HUES6 (cell line): ENCODE measurements at regions not wholly inside any gene's neighbourhood (a gene's known extent, or its start where the extent isn't known, plus 50 kb on each side); places are given as distances from the start of the nearest gene placed in this dataset.

Experiments
- H3K27ac ChIP-seq: 2 replicates; pipeline ENCODE4 v1.7.0; 2013; ENCODE audit warnings: low read depth, mild to moderate bottlenecking, low read length, inconsistent platforms
- H3K27me3 ChIP-seq: 2 replicates; pipeline ENCODE4 v1.6.1; 2013; ENCODE audit warnings: low read length; ENCODE audit not compliant: control insufficient read depth, insufficient read depth
- H3K36me3 ChIP-seq: 2 replicates; pipeline ENCODE4 v1.6.1; 2013; ENCODE audit warnings: low read length; ENCODE audit not compliant: control insufficient read depth, insufficient read depth
- H3K4me1 ChIP-seq: 2 replicates; pipeline ENCODE4 v1.6.1; 2013; ENCODE audit warnings: low read length; ENCODE audit not compliant: control insufficient read depth, insufficient read depth
- H3K4me3 ChIP-seq: 2 replicates; pipeline ENCODE4 v1.5.1; 2013; ENCODE audit warnings: low read depth, low read length
- H3K9ac ChIP-seq: one replicate; pipeline ENCODE4 v1.6.1; 2013; ENCODE audit warnings: mild to moderate bottlenecking, low read length
- H3K9me3 ChIP-seq: 2 replicates; pipeline ENCODE4 v1.6.1; 2013; ENCODE audit warnings: low read depth, low read length; ENCODE audit not compliant: control insufficient read depth, insufficient read depth

- Histone ChIP-seq H3K27me3 (no peaks in the 10 kb centered on the region), H3K9ac (no peak overlapping the region), H3K4me1 (no peaks in the 10 kb centered on the region), H3K27ac (no peak overlapping the region), H3K4me3 (no peak overlapping the region), H3K9me3 (no peaks in the 10 kb centered on the region; the same call in 1 of the 2 replicates), H3K36me3 (no peaks in the 10 kb centered on the region)
These were observed 66.5 kb upstream of the GADD45A start for GRCh38 chr1:67618285-67619018.

DNA sequence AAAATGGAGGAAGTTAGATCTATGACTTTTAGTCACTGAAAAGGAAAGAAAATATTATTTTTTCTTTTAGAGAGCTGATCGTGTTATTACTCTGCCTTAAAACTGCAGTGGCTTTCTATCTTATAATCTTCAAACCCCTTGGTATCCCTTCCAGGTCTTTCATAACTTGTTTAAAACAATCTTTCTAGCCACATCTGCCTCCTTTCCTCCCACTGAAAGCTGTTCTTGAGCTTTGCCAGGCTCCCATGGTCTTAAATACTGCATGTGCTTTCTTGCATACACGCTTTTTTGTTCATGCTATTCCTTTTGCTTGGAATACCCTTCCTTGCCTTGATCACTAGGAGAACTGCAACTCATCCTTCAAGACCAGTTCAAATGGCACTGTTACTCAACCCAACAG is 65.9 kb upstream of the GADD45A start:
- Histone ChIP-seq H3K4me1 (no peaks in the 10 kb centered on the region), H3K27ac (no peak overlapping the region), H3K27me3 (no peaks in the 10 kb centered on the region), H3K36me3 (no peaks in the 10 kb centered on the region), H3K9ac (no peak overlapping the region), H3K4me3 (no peak overlapping the region), H3K9me3 (no peaks in the 10 kb centered on the region; the same call in 1 of the 2 replicates)

- no peaks in the 10 kb centered on the region for H3K9me3 ChIP-seq
- no peaks in the 10 kb centered on the region for H3K36me3 ChIP-seq
- no peak overlapping the region for H3K9ac ChIP-seq
- H3K27me3 ChIP-seq = no peaks in the 10 kb centered on the region
- no peak overlapping the region for H3K4me3 ChIP-seq
- H3K27ac ChIP-seq = no peak overlapping the region
- no peaks in the 10 kb centered on the region for H3K4me1 ChIP-seq
These were observed 61.1 kb upstream of the GADD45A start for GRCh38 chr1:67623906-67624305.

- H3K9me3 ChIP-seq = no peaks in the 10 kb centered on the region
- no peak overlapping the region for H3K27ac ChIP-seq
- H3K4me1 ChIP-seq = no peaks in the 10 kb centered on the region
- no peak overlapping the region for H3K9ac ChIP-seq
- H3K4me3 ChIP-seq = no peak overlapping the region
- no peaks in the 10 kb centered on the region for H3K27me3 ChIP-seq
- H3K36me3 ChIP-seq = no peaks in the 10 kb centered on the region
These were observed 60.3 kb upstream of the GADD45A start for GRCh38 chr1:67624680-67625079.

GRCh38 chr1:67626090-67626860 is 58.7 kb upstream of the GADD45A start:
- no peak overlapping the region for H3K27ac ChIP-seq
- H3K4me1 ChIP-seq = no peaks in the 10 kb centered on the region
- no peak overlapping the region for H3K9ac ChIP-seq

DNA sequence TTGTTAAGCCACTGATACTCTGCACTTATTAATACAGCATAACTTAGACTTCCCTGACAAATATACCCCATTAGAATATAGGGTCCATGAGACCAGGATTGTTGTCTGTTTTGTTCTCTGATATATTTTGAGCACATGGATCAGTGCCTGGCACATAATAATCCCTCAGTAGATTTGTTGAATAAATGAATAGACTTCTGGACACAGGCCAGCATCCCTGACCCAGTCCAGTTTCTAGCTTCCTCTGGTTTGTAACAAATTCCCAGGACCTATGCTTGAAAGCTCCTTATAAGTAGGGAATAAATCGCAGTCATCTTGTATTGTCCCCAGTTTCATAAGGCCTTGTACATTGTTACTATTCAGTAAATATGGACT is 58.2 kb upstream of the GADD45A start:
- Histone ChIP-seq H3K27ac (no peak overlapping the region), H3K36me3 (no peaks in the 10 kb centered on the region), H3K9ac (no peak overlapping the region), H3K27me3 (no peaks in the 10 kb centered on the region), H3K4me1 (no peaks in the 10 kb centered on the region), H3K9me3 (no peaks in the 10 kb centered on the region), H3K4me3 (no peak overlapping the region)

More at GRCh38 chr1:67626090-67626860, 58.7 kb upstream of the GADD45A start:
- Histone ChIP-seq H3K27me3 (no peaks in the 10 kb centered on the region), H3K36me3 (no peaks in the 10 kb centered on the region), H3K9me3 (no peaks in the 10 kb centered on the region), H3K4me3 (no peak overlapping the region)

- H3K27ac ChIP-seq = no peak overlapping the region
- H3K4me3 ChIP-seq = no peak overlapping the region
These were observed 57.7 kb upstream of the GADD45A start for GRCh38 chr1:67627336-67627735.

DNA sequence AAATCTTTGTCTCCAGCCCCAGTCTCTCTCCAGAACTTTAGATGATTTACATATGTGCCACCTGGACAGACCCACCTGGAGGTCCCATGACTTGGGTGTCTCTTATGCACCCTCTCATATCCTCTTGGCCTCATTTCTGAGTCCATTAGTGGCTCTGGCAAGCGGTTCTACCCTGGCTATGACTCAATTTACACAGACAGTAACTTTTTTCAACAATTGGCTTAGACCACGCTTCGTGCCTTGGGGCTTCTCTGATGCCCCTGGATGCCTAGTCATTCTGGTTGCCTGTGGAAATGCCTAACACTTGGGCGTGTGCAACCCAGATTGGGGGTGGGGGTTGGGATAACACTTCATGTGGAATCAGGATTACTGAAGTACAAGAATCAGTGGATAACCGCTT is 57.1 kb upstream of the GADD45A start:
- Histone ChIP-seq H3K4me3 (no peak overlapping the region), H3K9me3 (no peaks in the 10 kb centered on the region), H3K27me3 (no peaks in the 10 kb centered on the region), H3K27ac (no peak overlapping the region), H3K4me1 (no peaks in the 10 kb centered on the region), H3K9ac (no peak overlapping the region), H3K36me3 (no peaks in the 10 kb centered on the region)

More at GRCh38 chr1:67627336-67627735, 57.7 kb upstream of the GADD45A start:
- H3K27me3 ChIP-seq = no peaks in the 10 kb centered on the region
- no peaks in the 10 kb centered on the region for H3K9me3 ChIP-seq
- no peaks in the 10 kb centered on the region for H3K4me1 ChIP-seq
- no peaks in the 10 kb centered on the region for H3K36me3 ChIP-seq
- H3K9ac ChIP-seq = no peak overlapping the region

- no peak overlapping the region for H3K27ac ChIP-seq
These were observed 55.5 kb upstream of the GADD45A start for GRCh38 chr1:67629370-67630075.

GRCh38 chr1:67630438-67631045 is 54.5 kb upstream of the GADD45A start:
- Histone ChIP-seq H3K27ac (no peak overlapping the region), H3K9ac (no peak overlapping the region), H3K27me3 (no peaks in the 10 kb centered on the region), H3K4me3 (no peak overlapping the region), H3K9me3 (no peaks in the 10 kb centered on the region), H3K4me1 (no peaks in the 10 kb centered on the region; the same call in 1 of the 2 replicates), H3K36me3 (no peaks in the 10 kb centered on the region)

More at GRCh38 chr1:67629370-67630075, 55.5 kb upstream of the GADD45A start:
- no peaks in the 10 kb centered on the region for H3K9me3 ChIP-seq
- H3K4me1 ChIP-seq = no peaks in the 10 kb centered on the region; the same call in 1 of the 2 replicates
- no peaks in the 10 kb centered on the region for H3K27me3 ChIP-seq
- no peak overlapping the region for H3K4me3 ChIP-seq
- H3K9ac ChIP-seq = no peak overlapping the region
- H3K36me3 ChIP-seq = no peaks in the 10 kb centered on the region
